ENCODE measurements at regions not wholly inside any gene's neighbourhood (a gene's known extent, or its start where the extent isn't known, plus 50 kb on each side); places are given as distances from the start of the nearest gene placed in this dataset.
A peak's percentile ranks its signal among the peaks of the same experiment; 100 is the strongest.

- DNase-seq (ENCODE audit: low read depth, low spot score), result no peak
Observed at GRCh38 chr1:111556325-111557037, 53.0 kb upstream of the ADORA3 start.

- DNase-seq (ENCODE audit: low read depth, low spot score), result peak; percentile 51
Observed at GRCh38 chr1:111559736-111560279, 56.4 kb upstream of the ADORA3 start.

GRCh38 chr1:111561328-111561727, 57.9 kb upstream of the ADORA3 start:
- DNase-seq (ENCODE audit: low read depth, low spot score), result no peak

- peak; percentile 76 for DNase-seq (ENCODE audit: low read depth, low spot score)
Observed at GRCh38 chr1:111563619-111564018, 56.0 kb upstream of the RAP1A start.

GRCh38 chr1:111565079-111565478, 54.5 kb upstream of the RAP1A start:
- peak; percentile 86 for DNase-seq (ENCODE audit: low read depth, low spot score)

GRCh38 chr1:111565968-111566367, 53.6 kb upstream of the RAP1A start:
- DNase-seq (ENCODE audit: low read depth, low spot score), result no peak

- DNase-seq (ENCODE audit: low read depth, low spot score), result no peak
Observed at GRCh38 chr1:111568160-111568647, 51.4 kb upstream of the RAP1A start.
